ENCODE measurements at regions not wholly inside any gene's neighbourhood (a gene's known extent, or its start where the extent isn't known, plus 50 kb on each side); places are given as distances from the start of the nearest gene placed in this dataset.

DNA sequence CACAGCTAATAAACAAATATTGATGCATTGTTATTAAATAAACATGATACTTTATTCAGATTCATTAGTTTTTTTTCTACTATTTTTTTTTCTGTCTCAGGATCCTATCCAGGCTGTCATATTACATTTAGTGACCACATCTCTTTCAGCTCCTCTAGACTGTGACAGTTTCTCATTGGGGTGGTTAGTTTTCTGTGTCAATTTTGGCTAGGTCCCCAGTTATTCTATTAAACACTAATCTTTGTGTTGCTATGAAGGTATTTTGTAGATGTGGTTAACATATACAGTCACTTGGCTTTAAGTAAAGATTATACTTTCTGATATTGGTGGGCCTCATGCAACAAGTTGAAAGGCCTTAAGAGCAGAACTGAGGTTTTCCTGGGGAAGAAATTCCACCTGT, 563.0 kb downstream of the LRRC70 start:
- no peak for FAIRE-seq

DNA sequence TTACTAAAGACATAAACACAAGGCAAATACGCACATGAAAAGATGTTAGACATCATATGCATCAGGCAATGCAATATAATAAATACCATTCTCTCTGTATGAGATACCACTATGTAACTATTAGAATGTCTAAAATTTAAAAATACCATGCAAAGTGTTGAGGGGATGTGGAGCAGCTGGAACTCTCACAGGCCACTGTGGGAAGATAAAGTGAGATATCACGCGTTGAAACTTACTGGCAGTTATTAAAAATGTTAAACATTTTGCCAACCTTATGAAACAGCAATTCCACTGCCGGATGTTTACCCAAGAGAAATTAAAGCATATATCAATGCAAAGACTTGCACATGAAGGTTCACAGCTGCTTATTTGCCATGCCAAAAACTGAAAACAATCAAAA, 556.7 kb downstream of the LRRC70 start:
- no peak for FAIRE-seq
- TF ChIP-seq, protein P1, sequence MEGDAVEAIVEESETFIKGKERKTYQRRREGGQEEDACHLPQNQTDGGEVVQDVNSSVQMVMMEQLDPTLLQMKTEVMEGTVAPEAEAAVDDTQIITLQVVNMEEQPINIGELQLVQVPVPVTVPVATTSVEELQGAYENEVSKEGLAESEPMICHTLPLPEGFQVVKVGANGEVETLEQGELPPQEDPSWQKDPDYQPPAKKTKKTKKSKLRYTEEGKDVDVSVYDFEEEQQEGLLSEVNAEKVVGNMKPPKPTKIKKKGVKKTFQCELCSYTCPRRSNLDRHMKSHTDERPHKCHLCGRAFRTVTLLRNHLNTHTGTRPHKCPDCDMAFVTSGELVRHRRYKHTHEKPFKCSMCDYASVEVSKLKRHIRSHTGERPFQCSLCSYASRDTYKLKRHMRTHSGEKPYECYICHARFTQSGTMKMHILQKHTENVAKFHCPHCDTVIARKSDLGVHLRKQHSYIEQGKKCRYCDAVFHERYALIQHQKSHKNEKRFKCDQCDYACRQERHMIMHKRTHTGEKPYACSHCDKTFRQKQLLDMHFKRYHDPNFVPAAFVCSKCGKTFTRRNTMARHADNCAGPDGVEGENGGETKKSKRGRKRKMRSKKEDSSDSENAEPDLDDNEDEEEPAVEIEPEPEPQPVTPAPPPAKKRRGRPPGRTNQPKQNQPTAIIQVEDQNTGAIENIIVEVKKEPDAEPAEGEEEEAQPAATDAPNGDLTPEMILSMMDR (IDR thresholded peaks at IDR 0.05; ENCODE audit: insufficient read depth, missing control alignments), result no peak

More for the DNA sequence above, 563.0 kb downstream of the LRRC70 start:
- no peak for DNase-seq (ENCODE audit: insufficient read length, low spot score)
- TF ChIP-seq, protein P1 (IDR thresholded peaks at IDR 0.05; ENCODE audit: insufficient read depth, missing control alignments), result no peak

DNA sequence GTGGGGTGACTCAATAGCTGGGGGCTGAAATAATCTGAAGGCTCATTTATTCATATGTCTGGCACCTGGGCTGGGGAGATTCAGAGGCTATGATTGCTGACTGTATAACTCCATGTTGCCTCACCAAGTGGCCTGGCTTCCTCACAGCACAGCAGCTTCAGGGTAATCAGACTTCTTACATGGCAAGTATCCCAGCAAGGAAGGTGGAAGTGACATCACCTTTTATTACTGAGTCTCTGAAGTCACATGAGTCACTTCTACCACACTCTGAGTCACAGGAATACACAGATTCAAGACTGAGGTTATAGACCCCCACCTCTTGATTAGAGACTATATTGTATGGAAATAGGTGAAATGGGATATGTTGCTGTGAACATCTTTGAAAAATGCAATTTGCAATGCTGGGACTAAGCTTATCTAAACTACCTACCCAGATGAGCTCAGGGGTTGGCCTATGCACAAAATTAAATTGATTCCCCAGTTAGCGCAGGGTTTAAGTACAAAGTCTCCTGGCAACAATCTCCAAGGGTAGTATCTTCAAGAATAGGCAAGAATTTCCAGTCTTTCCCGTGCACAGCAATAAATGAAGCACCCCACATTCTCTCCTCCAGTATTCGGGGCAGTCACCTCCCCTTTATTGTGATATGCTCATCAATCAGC, 553.1 kb downstream of the LRRC70 start:
- DNase-seq (ENCODE audit: insufficient read length, low spot score) (no peak), FAIRE-seq (no peak)
- TF ChIP-seq, protein P1 (IDR thresholded peaks at IDR 0.05; ENCODE audit: insufficient read depth, missing control alignments), result no peak

More for the DNA sequence above, 556.7 kb downstream of the LRRC70 start:
- no peak for DNase-seq (ENCODE audit: insufficient read length, low spot score)

DNA sequence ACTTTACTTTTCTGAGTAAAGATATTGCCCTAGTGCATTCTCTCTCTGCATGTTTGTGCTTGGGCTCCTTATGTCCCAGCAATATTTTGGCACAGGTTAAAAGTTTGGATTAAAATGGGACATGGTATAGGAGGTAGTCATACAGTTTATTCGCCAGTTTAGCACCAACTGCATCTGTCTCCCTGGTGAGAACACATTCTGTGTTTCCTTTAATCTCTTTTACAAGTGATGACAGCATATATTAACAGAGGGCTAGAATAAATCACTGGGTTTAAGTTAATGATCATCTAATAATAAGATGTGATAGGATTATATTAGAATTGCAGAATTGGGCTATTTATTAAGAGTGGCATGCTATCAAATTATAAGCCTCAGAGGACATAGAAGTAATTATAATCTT, 550.1 kb downstream of the LRRC70 start:
- no peak for FAIRE-seq
- no peak for DNase-seq (ENCODE audit: insufficient read length, low spot score)
- TF ChIP-seq, protein P1 (IDR thresholded peaks at IDR 0.05; ENCODE audit: insufficient read depth, missing control alignments), result no peak

DNA sequence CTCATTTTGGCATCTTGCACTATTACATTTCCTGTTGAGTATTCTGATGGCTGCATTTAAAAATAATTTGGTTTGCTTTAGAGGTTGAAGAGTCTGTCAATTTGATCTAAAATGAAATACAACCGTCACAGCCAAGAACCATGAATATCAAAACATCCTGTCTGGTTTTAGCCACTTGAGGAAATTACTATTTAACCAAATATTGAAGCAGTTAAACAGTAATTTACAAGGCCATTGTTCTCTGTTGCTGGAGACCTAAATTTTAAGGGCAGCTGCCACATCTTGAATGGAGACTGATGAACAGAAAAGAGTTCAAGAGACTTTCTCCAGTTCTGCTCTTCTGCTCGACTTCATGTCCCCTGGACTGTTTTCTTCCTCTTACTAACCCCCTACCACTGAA, 549.4 kb downstream of the LRRC70 start:
- DNase-seq (ENCODE audit: insufficient read length, low spot score) (no peak), FAIRE-seq (no peak)
- TF ChIP-seq, protein P1 (IDR thresholded peaks at IDR 0.05; ENCODE audit: insufficient read depth, missing control alignments), result no peak

DNA sequence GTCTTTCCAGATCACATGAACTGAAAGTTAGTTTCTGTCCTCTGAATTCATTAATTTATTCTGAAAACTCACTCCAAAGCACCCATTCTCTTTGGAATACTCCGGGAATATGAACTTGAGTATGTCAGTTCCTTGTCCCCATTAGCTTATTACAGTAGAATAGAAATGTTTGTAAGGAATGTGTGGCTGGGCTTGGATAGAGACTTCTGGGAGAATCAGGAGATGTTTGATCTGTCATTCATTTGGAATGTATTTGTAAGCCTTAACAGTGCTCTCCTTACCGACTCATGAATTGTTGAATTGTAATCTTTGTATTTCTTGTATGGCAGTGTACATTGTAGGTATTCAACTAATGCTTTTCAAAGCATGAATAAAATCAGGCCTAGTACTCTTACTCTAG, 548.4 kb downstream of the LRRC70 start:
- FAIRE-seq (no peak), DNase-seq (ENCODE audit: insufficient read length, low spot score) (no peak)
- TF ChIP-seq, protein P1 (IDR thresholded peaks at IDR 0.05; ENCODE audit: insufficient read depth, missing control alignments), result no peak

DNA sequence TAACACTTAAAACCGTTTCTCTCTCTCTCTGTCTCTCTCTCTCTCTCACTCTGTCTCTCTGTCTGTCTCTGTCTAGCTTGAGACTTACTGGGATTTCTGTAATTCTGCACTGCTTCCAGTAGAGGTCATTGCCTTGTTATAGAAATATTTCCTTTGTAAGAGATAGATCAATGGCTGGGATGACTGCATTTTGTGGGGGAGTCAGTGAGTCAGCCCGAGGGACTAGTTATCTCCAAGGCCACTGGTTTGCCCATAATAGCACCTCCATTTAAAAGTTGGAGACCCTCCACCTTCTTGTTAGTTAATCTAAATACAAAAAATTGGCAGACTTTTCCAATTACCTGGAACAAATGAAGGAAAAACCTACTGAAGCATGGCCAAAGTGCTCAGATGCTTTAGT, 547.2 kb downstream of the LRRC70 start:
- DNase-seq (ENCODE audit: insufficient read length, low spot score), result no peak
- TF ChIP-seq, protein P1 (IDR thresholded peaks at IDR 0.05; ENCODE audit: insufficient read depth, missing control alignments), result peak; percentile 69
- FAIRE-seq, result peak; percentile 41

Measured in D721Med (cell line).